Tibial nerve (tissue), 4 donors: ENCODE measurements at regions not wholly inside any gene's neighbourhood (a gene's known extent, or its start where the extent isn't known, plus 50 kb on each side); places are given as distances from the start of the nearest gene placed in this dataset.

Source experiments
- EP300 ChIP-seq, 2 donors: sonication (generic); formaldehyde crosslinking; IDR thresholded peaks; one replicate each; pipeline ENCODE4 v1.6.1; 2017; ENCODE audit warnings: antibody characterized with exemption in 2 of 2, mild to moderate bottlenecking in 1 of 2
- POLR2A ChIP-seq, 2 donors: fragments of 450-650 bp; IDR thresholded peaks; one replicate each; pipeline ENCODE4 v1.6.1; 2017; ENCODE audit warnings: antibody characterized with exemption in 2 of 2, mild to moderate bottlenecking in 2 of 2, moderate library complexity in 2 of 2
- TF ChIP-seq, protein P1 (sequence below), 5 experiments: fragments of 200-600 bp in 3 of 5; fragments of 450-650 bp in 2 of 5; sonication (generic) in 3 of 5; IDR thresholded peaks; one replicate each; pipeline ENCODE4 v1.5.1; 2016 to 2019; ENCODE audit warnings: antibody characterized with exemption in 5 of 5, mild to moderate bottlenecking in 3 of 5, moderate library complexity in 2 of 5

DNA sequence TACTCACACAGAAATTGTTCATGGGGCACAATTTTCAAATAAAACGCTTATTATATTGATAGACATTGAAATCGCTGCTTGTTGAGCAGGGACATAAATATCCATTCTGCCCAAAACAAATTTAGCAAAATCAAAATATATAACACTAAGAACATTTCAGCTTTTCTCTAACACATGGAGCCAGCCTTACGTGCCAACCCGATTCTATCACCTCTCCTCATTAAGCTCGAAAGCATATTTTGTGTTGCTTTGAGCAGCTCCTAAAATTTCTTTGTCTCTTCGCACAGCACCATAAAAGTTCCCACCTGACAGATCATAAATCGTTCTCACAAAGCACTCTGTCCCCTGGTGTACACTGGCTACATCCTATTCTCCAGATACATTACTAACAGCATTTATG is 1034.4 kb upstream of the KLHL29 start:
- TF ChIP-seq, protein P1, sequence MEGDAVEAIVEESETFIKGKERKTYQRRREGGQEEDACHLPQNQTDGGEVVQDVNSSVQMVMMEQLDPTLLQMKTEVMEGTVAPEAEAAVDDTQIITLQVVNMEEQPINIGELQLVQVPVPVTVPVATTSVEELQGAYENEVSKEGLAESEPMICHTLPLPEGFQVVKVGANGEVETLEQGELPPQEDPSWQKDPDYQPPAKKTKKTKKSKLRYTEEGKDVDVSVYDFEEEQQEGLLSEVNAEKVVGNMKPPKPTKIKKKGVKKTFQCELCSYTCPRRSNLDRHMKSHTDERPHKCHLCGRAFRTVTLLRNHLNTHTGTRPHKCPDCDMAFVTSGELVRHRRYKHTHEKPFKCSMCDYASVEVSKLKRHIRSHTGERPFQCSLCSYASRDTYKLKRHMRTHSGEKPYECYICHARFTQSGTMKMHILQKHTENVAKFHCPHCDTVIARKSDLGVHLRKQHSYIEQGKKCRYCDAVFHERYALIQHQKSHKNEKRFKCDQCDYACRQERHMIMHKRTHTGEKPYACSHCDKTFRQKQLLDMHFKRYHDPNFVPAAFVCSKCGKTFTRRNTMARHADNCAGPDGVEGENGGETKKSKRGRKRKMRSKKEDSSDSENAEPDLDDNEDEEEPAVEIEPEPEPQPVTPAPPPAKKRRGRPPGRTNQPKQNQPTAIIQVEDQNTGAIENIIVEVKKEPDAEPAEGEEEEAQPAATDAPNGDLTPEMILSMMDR (IDR thresholded peaks at IDR 0.05): no peak
- no peak for TF ChIP-seq EP300 (IDR thresholded peaks at IDR 0.05)
- TF ChIP-seq POLR2A (IDR thresholded peaks at IDR 0.05): no peak
